Right cardiac atrium (tissue), 5 donors: ENCODE measurements at regions not wholly inside any gene's neighbourhood (a gene's known extent, or its start where the extent isn't known, plus 50 kb on each side); places are given as distances from the start of the nearest gene placed in this dataset.
A peak's percentile ranks its signal among the peaks of the same experiment; 100 is the strongest.
"Not testable (repeated sequence)": the region's sequence is repeated elsewhere in the genome, so short reads cannot be mapped to it uniquely, and the experiment has no call there.

Experiments used
- ATAC-seq, 2 donors: fragments of 200-7000 bp; cut with Tn5 transposase; one replicate each; pipeline versions ENCODE4 v1.8.0 to v1.9.1; 2020; ENCODE audit warnings: moderate library complexity in 2 of 2, mild to moderate bottlenecking in 1 of 2
- DNase-seq, 3 donors: peaks; one replicate each; pipeline ENCODE4 v3.0.0-alpha.2; 2020
- H3K27ac ChIP-seq: one replicate; pipeline ENCODE4 v1.5.1; 2013; ENCODE audit warnings: mild to moderate bottlenecking, low read length, control low read depth, moderate library complexity
- H3K27me3 ChIP-seq: one replicate; pipeline ENCODE4 v1.6.1; 2013; ENCODE audit not compliant: control insufficient read depth, insufficient read depth
- H3K4me1 ChIP-seq: one replicate; pipeline ENCODE4 v1.6.1; 2013; ENCODE audit warnings: low read length; ENCODE audit not compliant: control insufficient read depth, insufficient read depth
- H3K4me3 ChIP-seq: one replicate; pipeline ENCODE4 v1.5.1; 2013; ENCODE audit warnings: low read length, control low read depth
- H3K9me3 ChIP-seq: one replicate; pipeline ENCODE4 v1.6.1; 2013; ENCODE audit warnings: low read length; ENCODE audit not compliant: control insufficient read depth
- WGBS: extraction: QIAGEN DNeasy Blood & Tissue Kit; methylation state at CpG from one replicate; pipeline ENCODE4 v1.1.7; 2013; 5-methylcytosine and 5-hydroxymethylcytosine counted together
- intact Hi-C, 4 donors: fragments of 100-400 bp; cut with DNase I; formaldehyde crosslinking; loops; one replicate each; pipeline versions ENCODE4 v1.11.0 to v1.14.0; 2022 to 2023
- donor health status: healthy with polysubstance abuse.
- donor health status: DM: no; HTN: yes; CAD: no.
- donor health status: DM: no; HTN: no; CAD: no.
- donor health status: DM: no; HTN: yes; CAD: no; lungs with severe emphysema.
- donor health status: DM: yes; HTN: yes; CAD: no.

DNA sequence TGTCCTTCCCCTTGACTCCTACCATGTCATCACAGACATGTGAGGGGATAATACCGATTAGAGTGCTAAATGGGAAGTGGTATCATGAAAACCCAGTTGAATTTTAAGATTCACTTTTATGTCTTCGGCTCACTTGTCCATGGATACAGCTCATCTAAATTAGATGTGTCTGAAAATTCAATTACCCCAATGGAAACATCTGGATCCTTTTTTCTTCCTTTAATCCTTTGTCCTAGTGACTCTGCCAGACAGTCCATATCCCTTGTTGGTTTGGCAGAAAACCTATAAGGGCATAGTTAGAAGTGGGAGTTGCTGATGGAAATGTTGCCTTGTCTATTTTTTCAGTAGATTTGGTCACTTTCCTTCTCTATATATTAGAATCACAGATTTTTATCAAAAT, 271.9 kb downstream of the MTERF1 start:
- 93% methylated on average over 2 of the region's 2 CpGs for WGBS
- ATAC-seq = no peak
- Histone ChIP-seq H3K27ac (no peak overlapping the region), H3K4me3 (no peak overlapping the region), H3K4me1 (no peaks in the 10 kb centered on the region), H3K9me3 (no peaks in the 10 kb centered on the region), H3K27me3 (no peaks in the 10 kb centered on the region)
- intact Hi-C loops = no loop called here
- DNase-seq = no peak

DNA sequence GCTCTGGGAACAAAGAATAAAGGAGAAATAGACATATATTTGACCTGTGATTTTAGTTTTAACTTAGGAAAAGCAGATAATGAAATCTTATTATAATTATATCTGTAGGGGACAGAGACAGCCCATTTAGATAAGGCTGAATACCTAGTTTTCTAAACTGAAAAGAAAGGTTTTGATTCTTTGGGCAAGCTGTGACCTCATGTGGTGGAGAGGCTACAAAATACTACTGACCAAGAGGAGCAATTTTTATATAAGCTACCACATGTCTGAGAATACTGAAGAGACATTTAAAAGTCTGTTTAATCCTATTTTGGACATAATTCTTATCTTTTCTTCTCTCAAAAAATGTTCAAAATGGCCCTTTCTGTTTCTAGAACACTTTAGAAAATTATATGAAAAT, 271.0 kb downstream of the MTERF1 start:
- no peak for ATAC-seq
- Histone ChIP-seq H3K4me1 (no peaks in the 10 kb centered on the region), H3K9me3 (no peaks in the 10 kb centered on the region), H3K27ac (no peak overlapping the region), H3K27me3 (no peaks in the 10 kb centered on the region), H3K4me3 (no peak overlapping the region)
- intact Hi-C loops = no loop called here
- no peak for DNase-seq

DNA sequence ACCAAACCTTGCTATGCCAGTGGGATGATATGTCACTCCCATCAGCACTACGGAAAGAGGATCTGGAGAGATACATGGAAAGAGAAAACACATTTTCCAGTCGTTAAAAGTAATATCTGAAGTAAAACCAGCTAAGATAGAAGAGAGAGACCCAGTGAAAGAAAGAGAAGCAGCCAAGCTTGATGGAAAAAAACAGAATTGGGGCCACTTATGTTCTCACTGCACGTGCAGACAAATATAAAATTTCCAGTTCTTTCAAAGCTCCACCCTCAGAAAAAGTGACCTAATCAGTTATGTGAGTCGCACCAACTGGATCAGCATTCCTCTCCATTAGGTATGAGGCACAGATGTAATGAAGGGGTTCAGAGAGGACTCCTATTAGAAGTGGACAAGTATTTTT, 266.1 kb downstream of the MTERF1 start:
- DNase-seq (no peak), ATAC-seq (no peak)
- H3K27ac ChIP-seq = no peak overlapping the region
- WGBS = 73% methylated on average over 4 of the region's 4 CpGs
- intact Hi-C loops = no loop called here
- H3K4me1 ChIP-seq = no peaks in the 10 kb centered on the region
- no peaks in the 10 kb centered on the region for H3K27me3 ChIP-seq
- no peaks in the 10 kb centered on the region for H3K9me3 ChIP-seq
- no peak overlapping the region for H3K4me3 ChIP-seq

DNA sequence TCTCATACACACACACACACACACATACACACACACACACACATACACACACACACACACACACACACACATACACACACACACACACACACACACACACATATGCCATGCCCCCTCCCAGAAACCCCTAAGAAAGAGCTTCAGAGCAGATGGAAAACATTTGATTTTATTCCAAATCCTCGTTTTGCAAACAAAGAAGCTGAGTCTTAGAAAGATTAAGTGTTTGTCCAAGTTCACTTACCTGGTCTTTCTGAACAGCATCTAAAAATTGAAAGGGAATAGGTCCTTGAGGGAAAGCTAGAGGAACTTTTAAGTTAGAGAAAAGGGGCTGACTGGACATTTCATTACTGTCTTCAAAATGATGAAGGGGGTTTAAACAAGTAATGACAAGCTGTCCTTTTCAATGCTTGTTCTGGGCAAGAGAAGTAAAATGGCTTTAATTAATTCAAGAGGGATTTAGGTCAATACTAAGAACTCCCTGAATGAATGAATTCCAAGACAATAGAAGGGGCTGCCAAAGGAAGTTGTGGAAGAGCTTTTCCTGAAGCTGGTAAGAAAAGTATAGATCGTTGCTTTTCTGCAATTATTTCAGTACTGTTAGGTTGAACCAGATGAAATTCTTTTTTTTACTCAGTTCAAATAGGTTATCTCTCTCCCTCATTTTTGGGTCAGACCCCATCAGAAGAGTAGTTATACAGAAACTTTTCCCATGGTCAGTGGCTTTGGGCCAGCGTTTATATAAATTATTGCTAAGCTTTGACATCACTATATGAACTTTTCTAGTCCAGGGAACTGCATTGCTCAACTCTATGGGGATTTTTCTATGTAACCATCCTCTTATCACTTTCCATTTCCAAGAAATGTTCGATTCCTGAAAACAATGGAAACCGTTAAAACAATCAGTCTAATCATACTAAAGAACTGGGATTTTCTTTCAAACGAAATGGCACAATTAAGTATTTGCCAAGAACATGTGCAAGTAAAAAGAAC, 261.4 kb downstream of the MTERF1 start:
- intact Hi-C loops = no loop called here
- Histone ChIP-seq H3K4me1 (peaks cover 1% of the 10 kb centered on the region), H3K4me3 (no peak overlapping the region), H3K27me3 (no peaks in the 10 kb centered on the region), H3K27ac (no peak overlapping the region), H3K9me3 (no peaks in the 10 kb centered on the region)
- DNase-seq (no peak), ATAC-seq (no peak)
- WGBS = 44% methylated on average over 6 of the region's 6 CpGs

DNA sequence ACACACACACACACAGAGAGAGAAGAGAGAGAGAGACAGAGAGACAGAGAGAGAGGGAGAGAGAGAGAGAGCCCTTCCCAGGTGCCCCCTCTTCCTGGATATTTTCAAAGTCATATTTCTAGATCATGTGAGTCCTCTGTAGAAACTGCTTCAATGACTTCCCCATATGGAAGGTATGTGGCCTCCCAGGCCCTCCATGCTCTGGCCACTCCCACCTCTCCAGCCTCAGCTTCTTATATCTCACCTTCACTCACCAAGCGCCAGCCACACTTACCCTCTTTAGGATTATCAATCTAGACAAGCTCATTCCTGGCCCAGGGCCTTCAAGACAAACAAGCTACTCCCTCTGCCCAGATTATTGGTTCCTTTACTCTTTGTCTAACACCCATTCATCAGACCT, 259.7 kb downstream of the MTERF1 start:
- no peak overlapping the region for H3K27ac ChIP-seq
- peaks cover 1% of the 10 kb centered on the region for H3K4me1 ChIP-seq
- no peaks in the 10 kb centered on the region for H3K9me3 ChIP-seq
- no peaks in the 10 kb centered on the region for H3K27me3 ChIP-seq
- ATAC-seq (no peak), DNase-seq (no peak)
- intact Hi-C loops = loop anchor here in 1 of 4 donors (5.0 kb wide), 1 partner anchor 349 kb away; no protein-coding TSS in a partner anchor
- no peak overlapping the region for H3K4me3 ChIP-seq
- WGBS = 91% methylated on average over 1 of the region's 1 CpG

DNA sequence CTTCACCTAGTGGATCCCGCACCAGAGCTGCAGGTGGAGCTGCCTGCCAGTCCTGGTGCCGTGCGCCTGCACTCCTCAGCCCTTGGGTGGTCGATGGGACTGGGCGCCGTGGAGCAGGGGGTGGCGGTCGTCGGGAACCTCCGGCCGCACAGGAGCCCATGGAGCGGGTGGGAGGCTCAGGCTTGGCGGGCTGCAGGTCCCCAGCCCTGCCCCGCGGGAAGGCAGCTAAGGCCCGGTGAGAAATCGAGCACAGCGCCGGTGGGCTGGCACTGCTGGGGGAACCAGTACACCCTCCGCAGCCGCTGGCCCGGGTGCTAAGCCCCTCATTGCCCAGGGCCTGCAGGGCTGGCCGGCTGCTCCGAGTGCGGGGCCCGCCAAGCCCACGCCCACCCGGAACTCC, 253.2 kb downstream of the MTERF1 start:
- 96% methylated on average over 28 of the region's 28 CpGs for WGBS
- H3K4me3 ChIP-seq, H3K27ac ChIP-seq, H3K9me3 ChIP-seq, intact Hi-C loops, ATAC-seq, H3K4me1 ChIP-seq, H3K27me3 ChIP-seq: not testable (repeated sequence)
- DNase-seq = peak in 2 of 3 donors; percentile 18 to 45

DNA sequence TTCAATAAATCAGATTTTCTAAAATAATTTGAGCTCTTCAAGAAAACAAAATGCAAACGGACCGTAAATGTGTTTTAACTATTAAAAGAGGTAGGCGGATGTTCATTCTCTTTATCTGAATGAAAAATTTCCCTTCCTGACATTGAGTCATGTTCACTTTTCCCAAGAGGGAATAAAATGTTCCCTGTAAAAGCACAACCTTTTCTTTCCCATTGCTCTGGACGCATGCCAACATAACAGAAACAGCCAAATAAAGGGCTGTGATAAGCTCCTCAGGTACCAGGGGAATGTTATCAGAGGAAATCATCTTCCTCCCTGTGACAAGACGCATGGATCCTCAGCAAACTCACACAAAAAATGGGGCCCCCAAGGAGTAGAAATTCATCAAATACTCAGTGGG, 251.8 kb downstream of the MTERF1 start:
- ATAC-seq = peak in 1 of 2 donors; percentile 67
- no peaks in the 10 kb centered on the region for H3K27me3 ChIP-seq
- no peak for DNase-seq
- intact Hi-C loops = no loop called here
- 45% methylated on average over 5 of the region's 5 CpGs for WGBS
- no peak overlapping the region for H3K27ac ChIP-seq
- no peak overlapping the region for H3K4me3 ChIP-seq
- H3K4me1 ChIP-seq = peaks cover 2% of the 10 kb centered on the region
- no peaks in the 10 kb centered on the region for H3K9me3 ChIP-seq

DNA sequence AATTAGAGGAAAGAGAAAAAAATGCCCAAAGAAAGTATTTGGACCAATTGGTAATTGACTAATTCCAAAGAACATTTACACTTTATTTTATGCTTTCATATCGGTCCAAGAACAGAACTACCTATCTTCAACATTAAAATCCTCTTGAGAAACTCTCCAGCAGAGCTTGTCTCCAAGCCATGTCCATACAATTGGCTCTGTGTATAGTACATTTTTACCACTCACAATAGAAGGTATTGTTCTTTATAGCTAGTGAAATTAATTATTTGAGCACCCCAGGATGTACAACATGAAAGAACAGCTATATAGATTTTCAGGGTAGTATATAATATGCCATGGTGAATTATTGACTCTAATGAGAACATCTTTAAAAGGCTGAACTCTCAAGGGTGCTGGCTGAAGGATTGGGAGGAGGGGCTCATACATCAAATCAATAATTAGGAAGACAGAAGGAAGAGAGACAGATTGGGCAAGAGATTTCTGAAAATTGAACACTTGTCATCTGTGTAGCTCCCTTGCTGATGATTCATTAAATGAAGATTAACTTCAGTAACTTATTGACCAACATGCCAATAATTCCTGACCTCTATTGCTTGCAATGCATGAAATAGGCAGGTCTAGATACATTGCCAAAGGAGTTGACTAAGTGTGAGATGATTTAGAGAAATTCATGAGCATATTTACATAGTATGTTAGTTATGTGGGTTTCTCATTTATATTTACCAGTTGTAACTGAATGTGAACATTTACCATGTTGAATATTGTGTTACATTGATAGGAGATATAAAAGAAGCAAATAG, 249.7 kb downstream of the MTERF1 start:
- intact Hi-C loops = loop anchor here in 3 of 4 donors (10.0 kb wide), 3 partner anchors 154 to 546 kb away; no protein-coding TSS in a partner anchor

DNA sequence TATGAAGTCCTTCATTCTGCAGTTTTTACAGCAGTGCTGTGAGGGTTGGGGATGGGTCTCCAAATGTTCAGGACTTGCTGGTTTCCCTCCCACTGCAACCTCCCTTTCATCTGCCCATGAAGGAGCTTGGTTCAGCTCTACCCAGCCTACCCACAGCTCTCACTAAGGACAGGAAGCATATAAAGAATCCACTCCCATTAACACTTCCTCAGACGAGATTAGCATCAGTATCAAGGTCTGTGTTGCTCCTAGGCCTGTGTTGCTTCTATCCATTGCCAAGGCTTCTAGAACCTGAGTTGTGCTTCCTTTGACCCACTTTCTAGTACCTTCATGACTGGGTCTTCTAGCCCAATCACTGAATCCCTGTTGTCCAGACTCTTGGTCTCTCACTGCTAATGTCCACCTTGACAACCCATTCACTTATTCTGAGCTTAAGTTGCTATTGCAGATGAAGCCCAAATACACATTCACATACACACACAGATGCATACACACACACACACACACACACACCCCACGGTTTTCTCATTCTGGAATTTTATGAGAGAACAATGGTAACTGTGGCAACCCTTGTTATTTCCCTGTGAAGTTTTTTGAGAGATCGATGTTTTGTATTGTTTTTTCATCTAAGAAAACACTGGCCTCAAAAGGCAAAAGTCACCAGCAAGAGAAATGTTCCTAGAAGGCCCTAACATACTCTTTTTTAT, 248.1 kb downstream of the MTERF1 start:
- H3K27me3 ChIP-seq = no peaks in the 10 kb centered on the region
- intact Hi-C loops = loop anchor here in 3 of 4 donors (10.0 kb wide), 3 partner anchors 152 to 548 kb away; no protein-coding TSS in a partner anchor

More for the DNA sequence above, 249.7 kb downstream of the MTERF1 start:
- no peak overlapping the region for H3K4me3 ChIP-seq
- no peak overlapping the region for H3K27ac ChIP-seq
- H3K9me3 ChIP-seq = no peaks in the 10 kb centered on the region
- peaks cover 2% of the 10 kb centered on the region for H3K4me1 ChIP-seq
- no peak for ATAC-seq
- H3K27me3 ChIP-seq = no peaks in the 10 kb centered on the region
- DNase-seq = no peak
- 91% methylated on average over 1 of the region's 1 CpG for WGBS

DNA sequence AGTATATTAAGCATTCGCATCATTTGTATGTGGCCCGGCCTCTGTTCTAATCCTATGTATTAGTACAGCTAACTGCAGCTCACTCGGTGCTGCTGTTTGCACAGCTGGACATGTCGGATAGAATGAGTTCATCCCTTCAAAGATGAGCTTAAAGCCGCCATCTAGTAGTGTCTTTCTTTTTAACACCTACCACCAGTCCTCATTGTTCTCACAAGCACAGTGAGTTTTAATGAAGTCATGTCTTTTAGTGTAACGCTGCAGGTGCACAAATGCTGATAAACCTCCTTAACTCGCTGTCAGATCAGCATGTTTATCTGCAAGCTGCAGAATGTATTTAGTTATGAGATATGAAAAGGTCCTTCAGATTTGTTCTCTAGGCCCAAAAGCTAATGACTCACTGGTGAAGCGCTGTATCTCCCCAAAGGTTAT, 247.5 kb downstream of the MTERF1 start:
- ATAC-seq = no peak
- 89% methylated on average over 8 of the region's 8 CpGs for WGBS

More for the DNA sequence above, 248.1 kb downstream of the MTERF1 start:
- WGBS = 60% methylated on average over 3 of the region's 3 CpGs
- H3K9me3 ChIP-seq = no peaks in the 10 kb centered on the region
- H3K27ac ChIP-seq = no peak overlapping the region
- ATAC-seq = peak in 1 of 2 donors; percentile 57
- DNase-seq = no peak
- H3K4me3 ChIP-seq = no peak overlapping the region
- peaks cover 2% of the 10 kb centered on the region for H3K4me1 ChIP-seq

More for the DNA sequence above, 247.5 kb downstream of the MTERF1 start:
- no peaks in the 10 kb centered on the region for H3K9me3 ChIP-seq
- H3K4me1 ChIP-seq = peaks cover 2% of the 10 kb centered on the region
- H3K4me3 ChIP-seq = no peak overlapping the region
- DNase-seq = no peak
- no peaks in the 10 kb centered on the region for H3K27me3 ChIP-seq
- intact Hi-C loops = loop anchor here in 3 of 4 donors (10.0 kb wide), 3 partner anchors 152 to 548 kb away; no protein-coding TSS in a partner anchor
- no peak overlapping the region for H3K27ac ChIP-seq
